HG02852 (cell line): ENCODE measurements at regions not wholly inside any gene's neighbourhood (a gene's known extent, or its start where the extent isn't known, plus 50 kb on each side); places are given as distances from the start of the nearest gene placed in this dataset.

Experiments used
- ATAC-seq: cut with Tn5 transposase; IDR thresholded peaks from one replicate; pipeline ENCODE4 v1.9.1; 2021; ENCODE audit warnings: mild to moderate bottlenecking, moderate library complexity; ENCODE audit not compliant: unreplicated experiment

DNA sequence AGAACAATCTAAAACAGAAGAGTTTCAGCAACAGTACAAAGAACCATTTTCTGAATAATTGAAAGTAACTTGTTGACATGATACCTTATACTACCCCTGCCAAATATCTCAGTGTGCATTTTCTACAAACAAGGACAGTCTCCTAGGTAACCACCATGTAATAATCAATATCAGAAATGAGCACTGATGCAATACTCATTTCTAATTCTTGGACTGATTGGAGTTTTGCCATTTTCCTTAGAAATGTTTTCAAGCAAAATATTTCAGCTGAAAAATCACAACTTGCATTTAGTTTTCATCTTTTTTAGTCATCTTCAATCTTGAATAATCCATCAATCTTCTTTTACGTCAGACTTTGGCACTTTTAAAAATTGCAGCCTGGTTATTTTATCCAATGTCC is 420.2 kb downstream of the CDC14C start:
- no peak for ATAC-seq

DNA sequence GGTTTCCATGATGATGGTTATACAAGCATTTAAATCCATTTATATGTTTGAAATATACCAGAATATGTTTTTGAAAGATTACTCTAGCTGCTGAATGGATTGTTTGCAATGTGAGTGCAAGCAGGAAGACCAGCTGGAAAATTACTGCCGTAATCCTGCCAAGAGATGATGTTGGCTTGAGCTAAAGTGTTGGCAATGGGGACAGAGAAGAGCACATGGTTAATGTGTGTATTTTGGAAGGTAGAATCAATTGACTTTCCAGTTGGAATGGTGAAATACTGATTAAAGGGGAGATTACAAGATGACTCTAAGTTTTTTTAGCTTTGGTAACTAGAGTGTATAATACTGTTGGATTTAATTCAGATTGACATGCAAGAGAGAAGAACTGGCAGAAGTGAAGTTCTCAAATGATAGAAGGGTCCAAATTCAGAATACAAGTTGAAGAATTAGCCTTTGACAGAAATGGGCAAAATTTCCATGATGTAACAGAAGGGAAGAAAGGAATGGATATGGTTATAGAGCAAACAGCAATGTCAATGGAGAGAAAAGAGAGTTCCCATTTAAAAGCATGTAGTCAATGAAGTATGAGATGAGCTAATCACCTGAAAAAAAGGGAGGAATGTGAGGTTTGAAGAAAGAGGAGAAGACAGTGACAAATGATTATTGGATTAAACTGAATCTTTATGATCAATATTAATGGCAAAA is 422.0 kb downstream of the CDC14C start:
- no peak for ATAC-seq

DNA sequence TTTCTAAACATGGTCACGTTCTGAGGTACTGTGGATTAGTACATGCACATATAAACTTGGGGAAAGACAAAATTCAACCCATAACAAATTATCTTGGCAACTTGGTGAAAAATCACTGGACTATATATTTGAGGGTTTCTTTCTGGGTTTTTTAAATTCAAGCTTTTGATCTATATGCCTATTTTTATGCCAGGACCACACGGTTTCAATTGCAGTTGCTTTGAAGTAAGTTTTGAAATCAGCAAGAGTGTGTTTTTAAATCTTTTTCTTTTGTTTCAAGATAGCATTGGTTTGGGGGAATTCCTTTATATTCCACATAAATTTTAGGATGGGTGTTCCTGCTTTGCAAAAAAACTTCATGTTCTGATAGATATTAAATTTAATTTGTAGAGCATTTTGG is 406.4 kb upstream of the VWC2 start:
- ATAC-seq = no peak

- no peak for ATAC-seq
Observed at GRCh38 chr7:49371771-49372170, 401.7 kb upstream of the VWC2 start.

DNA sequence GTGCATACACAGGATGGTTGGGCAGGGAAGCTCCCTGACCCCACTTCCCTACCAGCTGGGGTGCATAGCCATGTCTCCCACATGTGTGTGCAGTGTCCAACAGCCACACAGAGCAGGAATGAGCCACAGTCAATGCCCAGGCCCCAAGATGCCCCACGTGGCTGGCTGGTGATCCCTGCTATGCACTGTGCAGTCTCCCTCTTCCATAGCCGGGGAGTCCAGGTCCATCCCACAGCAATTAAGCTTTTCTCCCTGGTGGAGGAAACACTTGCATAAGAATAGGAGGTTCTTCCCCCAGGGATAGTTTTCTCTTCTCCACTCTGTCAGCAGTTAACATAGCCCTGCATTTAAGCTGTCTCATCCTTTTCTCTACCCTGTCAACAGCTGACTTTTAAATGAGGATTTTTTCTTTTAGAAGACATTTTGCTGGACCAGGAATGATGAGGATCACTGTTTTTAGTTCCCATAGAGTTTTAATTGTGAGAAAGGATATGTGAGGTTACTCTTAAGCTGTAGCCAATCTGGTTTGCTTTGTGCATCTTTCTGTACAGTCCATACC is 396.5 kb upstream of the VWC2 start:
- no peak for ATAC-seq

GRCh38 chr7:49386792-49387191 is 386.6 kb upstream of the VWC2 start:
- no peak for ATAC-seq

DNA sequence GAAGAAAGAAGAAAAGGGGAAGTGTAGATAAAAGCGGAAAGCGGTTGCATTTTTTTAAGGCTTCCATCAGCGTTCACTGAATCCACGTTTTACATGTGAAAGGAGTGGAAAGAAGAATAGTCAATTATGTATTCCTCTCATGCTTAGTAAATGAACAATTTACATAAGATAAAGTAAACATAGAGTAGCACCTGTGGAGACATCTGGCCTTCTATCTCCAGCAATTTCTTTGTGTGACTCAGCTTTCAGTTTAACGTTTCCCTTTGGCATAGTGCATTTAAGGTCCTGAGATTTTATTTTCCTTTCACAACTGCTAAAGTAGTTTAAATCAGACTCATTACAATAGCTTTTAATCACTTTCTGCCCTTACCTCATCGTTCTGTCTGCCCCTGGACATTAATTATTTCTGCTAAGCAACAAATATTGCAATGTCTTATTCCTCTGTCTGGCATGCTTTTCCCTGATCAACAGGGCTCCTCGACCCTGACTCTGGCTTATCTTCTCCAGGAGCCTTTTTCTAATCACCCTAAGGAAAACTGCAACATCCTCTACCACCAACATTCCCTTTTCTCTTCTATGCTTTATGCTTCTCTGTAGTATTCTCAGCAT is 383.5 kb upstream of the VWC2 start:
- ATAC-seq = no peak

- ATAC-seq = no peak
Observed at GRCh38 chr7:49396229-49396628, 377.2 kb upstream of the VWC2 start.

GRCh38 chr7:49397750-49398149 is 375.7 kb upstream of the VWC2 start:
- no peak for ATAC-seq

DNA sequence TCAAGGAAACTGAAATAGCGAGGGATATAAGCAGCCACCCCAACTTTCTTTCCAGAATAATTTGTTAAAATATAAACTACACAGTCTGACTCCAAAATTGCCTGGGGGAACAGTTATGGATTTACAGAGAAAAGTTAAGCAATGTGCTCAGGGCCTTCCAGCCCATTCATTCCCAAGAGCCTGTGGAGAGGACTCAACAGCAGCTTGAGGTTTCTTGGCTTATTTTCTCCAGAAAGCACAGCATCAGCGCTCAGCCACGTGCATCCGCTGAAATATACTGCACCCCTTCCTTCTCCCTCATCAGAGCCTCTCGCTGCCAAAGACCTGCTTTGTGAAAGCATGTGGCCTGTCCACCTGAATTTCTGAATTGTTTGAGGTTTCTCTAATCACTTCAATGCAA is 375.2 kb upstream of the VWC2 start:
- no peak for ATAC-seq

GRCh38 chr7:49398746-49399145 is 374.7 kb upstream of the VWC2 start:
- no peak for ATAC-seq

DNA sequence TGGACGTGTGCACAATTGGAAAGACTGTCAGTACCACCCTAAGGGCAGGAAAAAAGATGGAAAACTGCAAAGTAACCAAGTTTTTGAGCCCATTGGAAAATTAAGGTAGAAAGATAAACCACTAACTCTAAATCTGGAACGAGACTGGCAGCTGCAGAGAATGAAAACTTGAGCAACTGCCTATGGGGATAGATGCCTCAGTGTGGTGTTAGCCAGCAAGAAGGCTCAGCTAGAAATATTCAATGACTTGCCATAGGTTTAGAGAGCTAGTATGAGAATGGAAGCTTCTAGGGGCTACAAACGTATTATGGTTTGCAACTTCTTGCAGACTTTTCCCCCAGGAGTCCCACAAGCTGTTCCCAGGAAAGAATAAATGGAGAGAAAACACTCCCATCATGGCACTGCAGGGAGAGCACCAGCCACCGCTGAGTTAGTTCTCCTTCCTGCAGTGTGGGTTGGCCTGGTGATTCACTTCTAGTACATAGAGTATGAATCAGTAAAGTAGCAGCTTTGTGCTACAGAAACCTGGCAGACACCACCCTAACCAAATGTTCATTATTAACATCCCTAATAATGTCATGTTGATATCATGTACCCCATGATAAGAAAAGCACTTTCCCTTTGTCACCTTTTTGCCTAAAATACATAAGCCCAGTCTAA is 372.4 kb upstream of the VWC2 start:
- ATAC-seq = no peak

GRCh38 chr7:49403844-49404243 is 369.6 kb upstream of the VWC2 start:
- no peak for ATAC-seq

DNA sequence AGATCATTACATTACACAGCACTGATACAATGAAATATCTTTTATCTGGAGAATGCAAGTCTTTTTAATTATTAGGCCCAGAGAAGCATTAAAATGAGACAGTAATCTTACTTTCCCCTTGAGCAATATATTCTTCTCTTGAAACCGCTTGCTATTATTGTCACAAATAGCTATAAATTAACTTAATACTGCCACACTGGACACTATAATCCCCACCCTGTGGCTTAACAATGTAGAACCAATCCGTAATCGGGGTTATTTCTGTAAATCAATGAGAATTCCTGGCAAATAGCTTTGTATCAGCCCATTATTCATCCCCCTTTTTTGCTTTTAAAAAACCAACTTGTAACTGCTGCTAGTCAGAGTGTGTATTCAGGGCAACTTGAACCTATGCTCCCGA is 366.2 kb upstream of the VWC2 start:
- no peak for ATAC-seq

DNA sequence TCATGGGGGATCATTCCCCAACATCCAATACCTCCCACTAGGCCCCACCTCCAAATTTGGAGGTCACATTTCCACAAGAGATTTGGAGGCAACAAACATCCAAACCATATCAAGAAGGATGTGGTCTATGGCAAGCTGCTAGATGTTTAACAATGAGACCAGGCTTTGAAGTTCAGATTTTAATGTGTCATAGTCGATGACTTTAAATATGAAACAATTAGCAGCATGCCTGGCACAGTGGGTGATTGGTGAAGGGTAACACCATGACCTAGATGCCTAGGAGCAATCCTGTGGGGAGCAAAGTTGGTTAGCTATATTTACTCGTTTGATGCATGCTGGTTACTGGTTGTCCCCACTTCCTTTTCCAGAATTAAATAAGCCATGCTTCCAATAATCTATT is 356.4 kb upstream of the VWC2 start:
- ATAC-seq = no peak

GRCh38 chr7:49418963-49419362 is 354.5 kb upstream of the VWC2 start:
- no peak for ATAC-seq

DNA sequence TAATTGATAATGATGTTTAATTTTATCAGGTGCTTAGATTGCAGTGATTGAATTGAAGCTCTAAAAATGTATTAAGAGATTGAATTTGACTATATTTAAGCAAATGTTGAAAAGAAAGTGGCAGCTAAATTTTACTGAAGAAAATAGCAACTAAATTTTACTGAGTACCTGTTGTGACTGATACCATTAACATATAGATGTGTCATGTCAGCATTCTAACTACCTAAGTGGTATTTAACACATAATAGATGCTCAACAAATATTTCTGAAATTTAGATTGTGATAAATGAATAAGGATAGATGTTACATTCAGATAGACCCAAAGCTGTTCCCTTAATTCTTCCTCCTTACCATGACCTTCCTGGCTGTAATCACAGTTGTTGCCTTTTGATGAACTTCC is 350.9 kb upstream of the VWC2 start:
- ATAC-seq = no peak

DNA sequence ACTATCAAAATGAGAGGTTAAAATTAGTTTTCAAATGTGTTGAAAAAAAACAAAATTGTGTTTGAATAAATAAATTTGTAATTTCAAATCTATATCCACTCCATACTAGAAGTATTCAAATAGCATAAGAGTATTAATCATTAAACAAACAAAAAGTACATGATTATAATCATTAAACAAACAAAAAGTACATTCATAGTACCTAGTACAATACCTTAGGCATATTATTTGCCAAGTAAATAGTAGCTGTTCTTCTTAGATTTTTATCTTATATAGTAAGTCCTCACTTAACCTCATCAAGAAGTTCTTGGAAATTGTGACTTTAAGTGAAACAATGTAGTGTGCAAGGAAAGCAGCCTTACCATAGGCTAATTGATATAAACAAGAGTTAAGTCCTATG is 349.3 kb upstream of the VWC2 start:
- ATAC-seq = no peak

DNA sequence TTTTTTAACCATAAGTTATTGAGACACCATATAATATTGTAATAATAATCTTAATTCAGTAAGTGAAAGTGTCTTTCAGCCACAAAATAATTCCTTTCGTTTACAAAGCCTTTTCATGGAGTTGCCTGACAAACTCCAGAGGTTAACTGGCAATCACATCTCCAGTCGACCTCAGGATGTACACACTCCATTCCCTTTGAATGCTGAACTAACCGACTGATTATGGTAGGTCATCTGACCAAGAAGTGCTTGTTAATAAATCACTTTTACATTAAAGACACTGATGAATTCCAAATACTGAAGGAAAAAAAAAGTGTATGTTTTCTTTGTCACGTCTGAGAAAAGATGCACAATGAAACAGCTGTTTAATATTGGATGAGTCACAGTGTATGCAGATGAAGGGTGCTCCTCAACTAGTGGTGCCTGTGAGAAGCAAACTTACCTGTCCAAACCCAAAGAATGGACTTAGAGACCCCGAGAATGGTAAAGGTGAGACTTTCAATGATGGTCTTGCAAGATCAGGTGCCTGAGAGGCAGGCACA is 348.1 kb upstream of the VWC2 start:
- no peak for ATAC-seq

DNA sequence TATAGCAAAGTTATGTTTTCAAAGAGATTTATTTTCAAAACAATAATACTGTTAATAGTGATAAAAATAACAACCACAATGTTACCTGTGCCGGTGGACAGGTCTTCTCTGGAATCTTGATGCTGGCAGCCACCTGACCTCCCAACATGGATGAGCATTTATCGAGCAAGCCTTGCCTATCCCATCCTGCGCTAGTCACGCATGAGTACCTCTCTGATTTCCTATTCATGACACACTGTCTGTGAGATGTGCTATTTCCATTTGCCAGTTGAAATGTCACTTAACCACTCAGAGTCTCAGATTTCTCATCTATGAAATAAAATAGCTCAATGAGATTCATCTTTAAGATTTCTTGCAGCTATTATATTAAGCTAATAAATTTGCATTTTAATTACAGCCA is 341.2 kb upstream of the VWC2 start:
- ATAC-seq = no peak

- no peak for ATAC-seq
Observed at GRCh38 chr7:49433794-49434193, 339.6 kb upstream of the VWC2 start.

DNA sequence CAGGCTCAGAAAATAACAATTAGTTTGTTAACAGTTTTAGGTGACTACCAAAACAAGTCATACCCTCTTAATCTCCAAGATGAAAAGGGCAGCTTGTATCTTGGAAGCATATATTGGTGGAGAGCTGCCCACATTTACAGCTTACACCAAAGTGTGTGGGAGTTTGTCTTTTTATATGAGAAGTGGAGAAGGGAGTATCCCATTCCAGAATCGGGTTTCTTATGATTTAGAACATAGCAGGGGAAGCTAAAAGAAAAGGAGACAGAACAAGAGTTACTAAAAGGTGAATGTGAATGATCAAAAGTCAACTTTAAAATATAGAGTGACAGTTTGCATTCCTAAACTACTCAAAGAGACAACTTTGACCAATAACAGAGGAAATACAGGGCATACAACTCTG is 338.6 kb upstream of the VWC2 start:
- ATAC-seq = no peak
